GM21390 (cell line): ENCODE measurements at regions not wholly inside any gene's neighbourhood (a gene's known extent, or its start where the extent isn't known, plus 50 kb on each side); places are given as distances from the start of the nearest gene placed in this dataset.
"Not testable (repeated sequence)": the region's sequence is repeated elsewhere in the genome, so short reads cannot be mapped to it uniquely, and the experiment has no call there.

Experiments used
- ATAC-seq: cut with Tn5 transposase; IDR thresholded peaks from one replicate; pipeline ENCODE4 v1.9.1; 2021; ENCODE audit not compliant: unreplicated experiment

DNA sequence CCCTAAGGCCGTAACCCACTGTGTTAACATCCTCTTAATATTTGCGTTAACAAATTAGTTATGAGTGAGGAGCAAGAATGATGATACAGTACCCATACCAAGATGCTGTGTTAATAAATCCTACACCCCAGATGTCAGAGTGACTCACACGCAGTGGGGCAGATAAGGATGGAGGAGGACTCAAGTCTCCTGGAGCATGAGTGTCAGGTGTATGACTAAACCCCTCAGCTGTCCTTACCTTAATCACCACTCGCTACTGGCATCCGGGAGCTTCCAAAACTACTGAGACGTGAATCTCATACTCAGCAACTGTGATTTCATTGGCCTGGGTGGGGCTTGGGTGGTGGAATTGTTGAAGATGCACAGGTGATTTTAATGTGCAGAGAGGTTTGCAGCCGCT lies 131.3 kb upstream of the MTHFD1L start:
- ATAC-seq: no peak

GRCh38 chr6:150735341-150735851 lies 130.1 kb upstream of the MTHFD1L start:
- no peak for ATAC-seq

GRCh38 chr6:150738092-150738629 lies 127.3 kb upstream of the MTHFD1L start:
- no peak for ATAC-seq

GRCh38 chr6:150739711-150740349 lies 125.7 kb upstream of the MTHFD1L start:
- no peak for ATAC-seq

DNA sequence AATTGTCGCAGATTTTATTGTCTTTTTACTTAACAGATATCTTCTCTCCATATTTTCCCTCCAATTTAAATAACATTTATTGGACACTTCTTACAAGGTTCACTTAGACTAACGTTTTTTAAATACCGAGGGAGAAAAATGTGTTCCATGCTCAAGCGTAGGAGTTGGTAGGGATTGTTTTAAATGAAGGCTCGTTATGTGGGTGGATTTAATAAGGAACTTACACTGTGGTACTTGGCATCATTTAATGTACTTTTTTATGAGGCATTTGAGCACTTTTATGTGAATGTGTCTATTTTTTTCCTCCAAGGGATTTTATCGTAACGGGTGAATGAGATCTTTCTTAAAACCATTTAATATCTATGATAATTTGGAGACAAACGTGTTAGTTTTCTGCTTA lies 125.0 kb upstream of the MTHFD1L start:
- no peak for ATAC-seq

DNA sequence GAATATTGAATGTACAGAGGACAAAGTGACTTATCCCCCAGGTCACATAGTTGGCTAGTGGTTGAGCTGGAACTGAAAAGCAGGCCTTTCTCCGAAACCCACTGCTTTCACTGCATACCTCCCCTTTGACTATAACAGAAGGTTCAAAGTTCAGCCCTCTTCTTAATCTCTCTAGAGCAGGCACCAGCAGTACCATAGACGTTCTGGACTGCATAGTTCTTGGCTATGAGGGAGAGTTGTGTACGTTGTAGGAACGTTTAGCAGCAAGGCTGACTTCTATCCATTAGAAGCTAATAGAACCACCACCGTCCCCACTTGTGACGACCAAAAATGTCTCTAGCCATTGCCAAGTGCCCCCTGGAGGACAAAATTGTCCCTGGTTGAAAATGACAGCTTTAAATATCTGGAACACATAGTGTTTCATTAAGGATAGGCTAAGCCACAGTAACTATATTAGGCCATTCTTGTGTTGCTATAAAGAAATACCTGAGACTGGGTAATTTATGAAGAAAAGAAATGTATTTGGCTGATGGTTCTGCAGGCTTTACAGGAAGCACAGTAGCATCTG lies 123.8 kb upstream of the MTHFD1L start:
- ATAC-seq: no peak

DNA sequence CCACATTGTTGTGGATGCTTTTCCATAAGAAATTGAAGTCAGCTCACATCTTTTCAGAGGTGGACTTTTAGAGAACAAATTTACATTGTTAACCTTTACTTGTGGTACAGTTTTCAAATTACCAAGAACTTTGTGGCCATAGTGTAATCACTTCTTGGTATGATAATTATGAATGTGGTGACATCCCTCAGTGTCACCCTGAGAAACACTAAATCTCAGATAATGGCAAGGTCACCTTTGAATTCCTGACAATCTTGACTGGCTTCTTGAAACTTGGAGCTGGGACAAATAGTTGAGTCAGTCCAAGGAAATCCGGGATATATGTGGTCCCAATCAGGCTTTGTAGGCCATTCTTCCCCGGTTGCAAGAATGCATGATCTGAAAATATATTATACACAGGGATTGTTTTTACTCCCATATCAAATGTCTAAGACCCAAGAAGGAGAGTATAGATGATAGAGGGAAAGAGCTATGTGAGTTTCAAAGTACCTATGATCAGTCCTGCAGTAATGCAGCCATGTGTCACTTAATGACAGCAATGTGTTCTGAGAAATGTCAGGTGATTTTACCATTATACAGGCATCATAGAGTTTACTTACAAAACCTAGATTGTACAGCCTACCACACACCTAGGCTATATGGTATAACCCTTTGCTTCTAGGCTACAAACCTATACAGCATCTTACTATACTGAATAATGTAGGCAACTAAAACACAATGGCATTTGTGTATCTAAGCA lies 120.8 kb upstream of the MTHFD1L start:
- no peak for ATAC-seq

DNA sequence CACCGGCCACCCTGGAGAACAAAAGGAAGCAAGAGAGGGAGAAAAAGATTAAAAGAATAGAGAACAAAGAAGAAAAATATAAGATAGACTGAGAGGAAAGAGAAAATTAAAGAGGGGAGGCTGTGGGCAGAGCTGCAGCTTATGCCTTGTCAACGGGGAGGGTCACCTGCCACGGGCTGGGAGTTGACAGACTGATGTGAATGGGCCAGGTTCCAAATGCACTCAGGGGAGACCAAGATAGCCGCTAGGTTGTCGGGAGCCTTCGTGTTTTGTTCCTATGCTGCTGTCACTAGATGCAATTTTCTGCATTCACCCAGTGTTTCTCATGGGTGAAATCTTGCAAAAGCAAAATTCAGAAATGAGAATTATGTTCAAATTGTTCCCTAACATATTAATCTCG lies 119.6 kb upstream of the MTHFD1L start:
- no peak for ATAC-seq

DNA sequence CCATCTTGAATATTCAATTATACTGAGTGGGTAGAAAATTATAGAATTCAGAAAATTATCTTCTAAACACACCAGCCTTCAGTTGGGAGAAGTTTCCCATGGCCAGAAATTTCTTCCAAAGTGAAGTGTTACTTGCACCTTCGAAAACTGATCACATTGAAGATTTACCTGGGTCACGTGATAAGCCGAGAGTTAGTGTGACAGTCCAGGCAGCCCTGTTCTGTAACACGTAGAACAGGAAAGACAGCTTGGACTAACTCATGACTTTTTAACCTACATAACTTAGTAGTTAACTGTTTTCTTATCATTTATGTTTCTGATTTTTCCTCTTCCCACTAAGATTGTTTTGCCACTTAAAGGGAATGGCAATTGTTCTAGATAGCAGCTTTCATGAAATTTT lies 118.3 kb upstream of the MTHFD1L start:
- ATAC-seq: no peak

DNA sequence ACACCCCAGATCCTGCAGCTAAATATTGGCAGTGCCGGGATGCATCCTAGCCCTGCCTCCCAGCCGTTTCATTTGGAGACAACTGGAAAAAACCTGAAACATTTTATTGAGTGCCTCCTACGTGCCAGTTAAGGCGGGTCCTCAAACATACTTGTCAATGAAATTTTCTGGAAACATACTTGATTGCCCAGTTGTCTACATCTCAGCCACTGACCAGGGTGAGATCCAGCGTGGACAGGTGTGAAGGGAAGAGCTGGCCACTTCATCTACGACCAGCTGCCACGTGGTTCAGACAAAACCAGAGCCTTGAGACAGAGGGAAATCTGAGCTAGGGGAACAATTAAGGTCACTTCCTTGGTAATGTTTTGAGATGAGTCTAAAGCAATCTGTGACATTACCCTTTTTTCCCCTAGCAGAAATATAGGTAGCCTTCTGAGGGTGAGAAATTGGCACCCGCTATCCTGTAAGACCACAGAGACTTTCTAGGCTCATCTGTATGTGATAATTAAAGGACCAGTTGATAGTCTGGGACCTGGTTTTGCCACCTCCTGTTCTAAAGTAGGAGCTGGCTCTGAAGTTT lies 116.3 kb upstream of the MTHFD1L start:
- ATAC-seq: no peak

GRCh38 chr6:150751296-150751695 lies 114.2 kb upstream of the MTHFD1L start:
- ATAC-seq: no peak

GRCh38 chr6:150752409-150752808 lies 113.1 kb upstream of the MTHFD1L start:
- ATAC-seq: no peak

- ATAC-seq: no peak
These were observed 112.0 kb upstream of the MTHFD1L start for GRCh38 chr6:150753371-150754064.

GRCh38 chr6:150755042-150755441 lies 110.5 kb upstream of the MTHFD1L start:
- ATAC-seq: no peak

DNA sequence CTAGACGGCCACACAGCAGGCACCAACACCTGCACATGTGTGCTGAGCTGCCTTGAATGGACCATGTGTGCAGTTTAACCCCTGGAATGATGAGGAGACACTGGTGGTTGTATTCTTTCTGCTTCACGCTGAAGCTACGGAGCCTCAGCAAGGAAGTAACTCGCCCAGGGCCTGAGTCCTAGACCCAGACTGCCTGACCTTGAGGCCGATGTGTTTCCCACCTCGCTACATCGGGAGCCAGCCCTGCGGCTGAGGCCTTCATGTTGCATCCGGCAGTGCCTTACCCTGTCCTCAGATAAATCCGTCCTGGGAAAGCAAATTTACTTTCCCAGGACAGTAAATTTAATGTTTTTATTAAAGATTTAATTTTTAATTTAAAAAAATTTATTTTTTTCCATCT lies 110.0 kb upstream of the MTHFD1L start:
- no peak for ATAC-seq

DNA sequence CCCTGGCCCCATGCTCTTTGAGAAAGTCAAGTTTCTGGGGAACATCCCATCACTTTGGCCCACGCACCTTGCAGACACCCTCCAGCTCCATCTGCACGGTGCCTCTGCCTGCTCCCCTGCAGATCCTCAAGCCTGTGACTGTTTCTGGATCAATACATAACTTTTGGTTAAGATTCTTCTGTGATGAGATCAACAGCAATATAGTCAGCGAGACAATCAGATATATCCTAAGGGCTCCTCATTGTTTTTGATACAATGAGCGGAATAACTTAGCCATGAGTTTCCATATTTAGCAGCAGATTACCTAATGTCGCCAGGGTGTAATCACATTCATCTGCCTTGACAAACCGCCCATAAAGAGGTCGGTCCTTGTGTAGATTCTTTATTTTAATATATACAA lies 109.3 kb upstream of the MTHFD1L start:
- no peak for ATAC-seq

DNA sequence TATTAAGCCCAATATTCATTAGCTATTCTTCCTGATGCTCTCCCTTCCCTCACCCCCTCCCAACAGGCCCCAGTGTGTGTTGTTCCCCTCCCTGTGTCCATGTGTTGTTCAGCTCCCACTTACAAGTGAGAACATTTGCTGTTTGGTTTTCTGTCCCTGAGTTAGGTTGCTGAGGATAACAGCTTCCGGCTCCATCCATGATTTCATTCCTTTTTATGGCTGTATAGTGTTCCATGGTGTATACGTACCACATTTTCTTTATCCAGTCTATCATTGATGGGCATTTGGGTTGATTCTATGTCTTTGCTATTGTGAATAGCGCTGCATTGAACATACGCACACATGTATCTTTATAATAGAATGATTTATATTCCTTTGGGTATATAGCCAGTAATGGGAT lies 107.7 kb upstream of the MTHFD1L start:
- ATAC-seq: not testable (repeated sequence)

GRCh38 chr6:150759483-150759882 lies 106.0 kb upstream of the MTHFD1L start:
- ATAC-seq: no peak

DNA sequence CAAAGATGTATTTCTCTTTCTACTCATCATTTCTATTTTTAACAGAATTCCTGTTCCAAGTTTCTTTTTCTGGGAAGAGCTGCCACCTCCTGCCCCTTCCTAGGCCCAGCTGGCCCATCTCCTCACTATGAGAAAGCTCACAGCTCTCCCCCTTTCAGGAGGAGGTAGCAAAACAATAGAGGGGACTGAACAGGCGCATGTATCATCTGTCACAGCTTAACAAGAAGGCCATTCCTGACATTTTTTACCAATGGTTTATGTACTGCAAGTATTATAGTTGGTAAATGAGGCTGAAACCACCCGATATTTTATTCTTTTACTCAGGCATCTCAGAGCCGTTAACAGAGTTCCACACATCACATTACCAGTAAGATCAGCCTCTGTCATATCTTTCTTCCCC lies 103.7 kb upstream of the MTHFD1L start:
- no peak for ATAC-seq

DNA sequence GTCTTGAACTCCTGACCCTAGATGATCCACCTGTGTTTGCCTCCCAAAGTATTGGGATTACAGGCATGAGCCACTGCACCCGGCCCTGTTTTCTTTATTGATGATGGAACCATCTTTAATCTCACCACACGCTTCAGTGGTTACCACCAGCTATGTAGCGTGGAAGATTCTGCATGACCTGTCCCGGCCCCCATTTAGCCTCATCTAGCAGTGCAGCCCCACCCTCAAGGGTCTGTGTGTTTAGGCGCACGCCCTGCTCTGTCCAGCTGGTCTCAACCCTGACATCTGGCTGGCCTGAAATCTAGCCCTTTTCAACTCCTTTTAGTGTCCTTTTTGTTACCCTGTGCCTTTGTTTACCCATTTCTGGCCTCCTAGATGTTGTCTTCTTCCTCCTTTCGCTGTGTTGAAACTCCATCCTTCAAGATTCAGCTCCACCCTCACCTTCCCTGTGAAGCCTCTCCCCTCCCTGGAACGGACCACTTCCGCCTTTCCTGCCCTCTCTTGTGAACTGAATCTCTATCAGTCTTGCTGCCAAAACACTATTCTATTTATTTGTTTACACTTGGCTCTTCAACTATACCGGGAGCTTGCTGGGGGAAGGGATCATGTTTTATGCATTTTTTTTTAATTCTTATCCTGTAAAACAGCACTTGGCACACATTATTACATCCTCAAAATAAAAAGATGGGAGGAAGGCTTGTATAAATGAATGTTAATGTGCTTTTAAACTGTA lies 101.0 kb upstream of the MTHFD1L start:
- ATAC-seq: no peak
